Caco-2 (cell line): ENCODE measurements at regions not wholly inside any gene's neighbourhood (a gene's known extent, or its start where the extent isn't known, plus 50 kb on each side); places are given as distances from the start of the nearest gene placed in this dataset.

Experiments
- BruUV-seq: library from RNA; stranded (reverse); fragments of 400-500 nt; replicated peaks from 2 replicates; lab custom pipeline; 2021; lab: Mats Ljungman, UMichigan
- CTCF ChIA-PET: fragments of 300-600 bp; sonication (Branson Sonifier 250); formaldehyde crosslinking; loops from one replicate; lab custom pipeline; 2022; ENCODE audit warnings: antibody characterized with exemption; lab: Charles Lee
- POLR2A ChIA-PET: fragments of 300-600 bp; sonication (Branson Sonifier 250); formaldehyde crosslinking; loops from one replicate; lab custom pipeline; 2022; ENCODE audit warnings: antibody characterized with exemption; lab: Charles Lee
- DNase-seq, 2 experiments: peaks; one replicate each; pipeline versions ENCODE4 v3.0.0 to v3.0.0-alpha.2; 2020 to 2022
- H3K27me3 ChIP-seq: replicated peaks from 2 replicates; pipeline ENCODE4 v1.6.0; 2011; ENCODE audit warnings: low read length; ENCODE audit not compliant: control insufficient read depth, insufficient read depth
- H3K36me3 ChIP-seq: 2 replicates; pipeline ENCODE4 v1.5.1; 2011; ENCODE audit warnings: low read length; ENCODE audit not compliant: control insufficient read depth, insufficient read depth
- H3K4me1 ChIP-seq: fragments of 250-450 bp; sonication (Bioruptor Pico); 2 replicates; pipeline ENCODE4 v1.5.1; 2020; ENCODE audit warnings: mild to moderate bottlenecking
- H3K4me3 ChIP-seq: 2 replicates; pipeline ENCODE4 v1.5.1; 2011; ENCODE audit warnings: low read depth, mild to moderate bottlenecking, control low read depth, low read length
- H3K9me3 ChIP-seq: fragments of 250-450 bp; sonication (Bioruptor Pico); 2 replicates; pipeline ENCODE4 v1.5.1; 2020; ENCODE audit warnings: mild to moderate bottlenecking, moderate library complexity
- H3K27ac Mint-ChIP-seq: one replicate; pipeline ENCODE4 v1.8.0; 2022; ENCODE audit warnings: mixed read lengths; ENCODE audit not compliant: unreplicated experiment
- H3K27me3 Mint-ChIP-seq: one replicate; pipeline ENCODE4 v1.8.0; 2022; ENCODE audit warnings: mixed read lengths; ENCODE audit not compliant: insufficient read depth, unreplicated experiment
- H3K36me3 Mint-ChIP-seq: one replicate; pipeline ENCODE4 v1.8.0; 2022; ENCODE audit warnings: mild to moderate bottlenecking, mixed read lengths; ENCODE audit not compliant: insufficient read depth, unreplicated experiment
- H3K4me1 Mint-ChIP-seq: one replicate; pipeline ENCODE4 v1.8.0; 2022; ENCODE audit warnings: low read depth, mixed read lengths; ENCODE audit not compliant: unreplicated experiment
- H3K4me3 Mint-ChIP-seq: one replicate; pipeline ENCODE4 v1.8.0; 2022; ENCODE audit warnings: mild to moderate bottlenecking, moderate library complexity, mixed read lengths; ENCODE audit not compliant: unreplicated experiment
- H3K9me3 Mint-ChIP-seq: one replicate; pipeline ENCODE4 v1.8.0; 2022; ENCODE audit warnings: mixed read lengths; ENCODE audit not compliant: unreplicated experiment
- intact Hi-C: fragments of 100-400 bp; cut with micrococcal nuclease; formaldehyde crosslinking; loops from one replicate; pipeline ENCODE4 v1.10.0; 2022; ENCODE audit not compliant: unreplicated experiment
- TF ChIP-seq, protein P1 (sequence below), 2 experiments: fragments of 200-600 bp in 1 of 2; IDR thresholded peaks; 1 replicate in 1 of 2; 2 replicates in 1 of 2; pipeline versions ENCODE4 v1.5.1 to v1.8.0; 2011 to 2022; ENCODE audit warnings: antibody characterized with exemption in 1 of 2, control low read depth in 1 of 2, inconsistent platforms in 1 of 2, low read depth in 1 of 2, low read length in 1 of 2, mild to moderate bottlenecking in 1 of 2, moderate library complexity in 1 of 2; ENCODE audit not compliant: insufficient read depth in 1 of 2, severe bottlenecking in 1 of 2, unreplicated experiment in 1 of 2

DNA sequence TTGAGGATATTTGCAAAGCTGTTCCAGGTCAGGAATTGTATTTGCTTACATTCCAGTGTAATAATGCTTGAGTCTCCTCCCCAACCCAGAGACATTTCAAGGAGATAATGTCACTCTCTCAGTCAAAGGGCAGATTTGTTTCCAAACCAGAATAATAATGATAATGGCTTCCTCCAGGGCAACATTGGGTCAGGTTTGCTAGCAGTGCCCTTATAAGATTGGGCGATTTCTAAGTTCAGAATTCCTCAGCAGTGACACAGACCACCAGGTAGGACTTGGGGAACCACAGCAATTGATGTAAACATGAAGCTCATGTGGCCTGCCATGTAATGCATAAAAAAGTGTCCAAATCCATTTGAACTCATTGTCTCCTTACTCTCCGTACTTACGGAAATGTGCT is 125.2 kb downstream of the BMP15 start:
- BruUV-seq = no TSS peak
- H3K27me3 ChIP-seq = no peaks in the 10 kb centered on the region
- DNase-seq = peak in 1 of 2 experiments; percentile 30
- H3K4me1 Mint-ChIP-seq = no peaks in the 10 kb centered on the region
- no peaks in the 10 kb centered on the region for H3K36me3 Mint-ChIP-seq
- H3K27ac Mint-ChIP-seq = peak overlapping the region; percentile 53
- no peaks in the 10 kb centered on the region for H3K9me3 ChIP-seq
- intact Hi-C loops = loop anchor here (1.0 kb wide), 1 partner anchor 11 kb away; no protein-coding TSS in a partner anchor
- no peaks in the 10 kb centered on the region for H3K27me3 Mint-ChIP-seq
- POLR2A ChIA-PET = no interaction called here
- TF ChIP-seq, protein P1, sequence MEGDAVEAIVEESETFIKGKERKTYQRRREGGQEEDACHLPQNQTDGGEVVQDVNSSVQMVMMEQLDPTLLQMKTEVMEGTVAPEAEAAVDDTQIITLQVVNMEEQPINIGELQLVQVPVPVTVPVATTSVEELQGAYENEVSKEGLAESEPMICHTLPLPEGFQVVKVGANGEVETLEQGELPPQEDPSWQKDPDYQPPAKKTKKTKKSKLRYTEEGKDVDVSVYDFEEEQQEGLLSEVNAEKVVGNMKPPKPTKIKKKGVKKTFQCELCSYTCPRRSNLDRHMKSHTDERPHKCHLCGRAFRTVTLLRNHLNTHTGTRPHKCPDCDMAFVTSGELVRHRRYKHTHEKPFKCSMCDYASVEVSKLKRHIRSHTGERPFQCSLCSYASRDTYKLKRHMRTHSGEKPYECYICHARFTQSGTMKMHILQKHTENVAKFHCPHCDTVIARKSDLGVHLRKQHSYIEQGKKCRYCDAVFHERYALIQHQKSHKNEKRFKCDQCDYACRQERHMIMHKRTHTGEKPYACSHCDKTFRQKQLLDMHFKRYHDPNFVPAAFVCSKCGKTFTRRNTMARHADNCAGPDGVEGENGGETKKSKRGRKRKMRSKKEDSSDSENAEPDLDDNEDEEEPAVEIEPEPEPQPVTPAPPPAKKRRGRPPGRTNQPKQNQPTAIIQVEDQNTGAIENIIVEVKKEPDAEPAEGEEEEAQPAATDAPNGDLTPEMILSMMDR (IDR thresholded peaks at IDR 0.05; ENCODE audit: insufficient read depth in 1 of 2, low read depth in 1 of 2, low read length in 1 of 2, severe bottlenecking in 1 of 2, unreplicated experiment in 1 of 2) = no peak
- peaks cover 3% of the 10 kb centered on the region; the same call in 1 of the 2 replicates for H3K4me1 ChIP-seq
- CTCF ChIA-PET = interaction anchor here (1.1 kb wide), 1 partner anchor 47 kb away, joined by 3 read pairs; no protein-coding TSS in a partner anchor
- no peaks in the 10 kb centered on the region for H3K36me3 ChIP-seq
- no peak overlapping the region for H3K4me3 ChIP-seq
- no peak overlapping the region for H3K4me3 Mint-ChIP-seq
- no peaks in the 10 kb centered on the region for H3K9me3 Mint-ChIP-seq

DNA sequence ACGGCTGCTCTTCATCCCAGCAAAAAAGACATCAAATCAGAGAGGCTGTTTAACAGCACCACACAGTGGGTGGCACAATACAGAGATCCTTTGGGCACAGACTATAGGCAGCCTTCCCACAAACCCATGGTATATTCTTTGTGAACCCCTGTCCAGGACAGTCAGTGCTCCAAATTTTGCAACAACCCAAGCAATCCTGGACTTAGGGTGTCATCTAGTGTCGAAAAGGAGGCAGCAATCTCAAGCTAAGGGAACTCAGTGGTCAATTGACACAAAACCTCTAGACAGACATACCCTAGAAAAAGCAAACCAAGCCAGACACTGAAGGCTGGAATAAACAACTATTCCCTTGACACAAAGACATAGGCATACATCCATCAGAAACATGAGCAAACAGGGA is 137.4 kb downstream of the BMP15 start:
- TF ChIP-seq, protein P1 (IDR thresholded peaks at IDR 0.05; ENCODE audit: insufficient read depth in 1 of 2, low read depth in 1 of 2, low read length in 1 of 2, severe bottlenecking in 1 of 2, unreplicated experiment in 1 of 2) = peak; percentile 31 to 50
- no peak overlapping the region for H3K27ac Mint-ChIP-seq
- Histone ChIP-seq H3K9me3 (no peaks in the 10 kb centered on the region), H3K36me3 (no peaks in the 10 kb centered on the region), H3K4me3 (no peak overlapping the region), H3K4me1 (no peaks in the 10 kb centered on the region), H3K27me3 (no peaks in the 10 kb centered on the region)
- H3K36me3 Mint-ChIP-seq = no peaks in the 10 kb centered on the region
- H3K4me3 Mint-ChIP-seq = no peak overlapping the region
- no TSS peak for BruUV-seq
- CTCF ChIA-PET = interaction anchor here (1.1 to 1.2 kb wide), 2 partner anchors 51 to 301 kb away, joined by 3 to 4 read pairs; no protein-coding TSS in a partner anchor
- H3K4me1 Mint-ChIP-seq = no peaks in the 10 kb centered on the region
- intact Hi-C loops = loop anchor here (1.0 to 10.0 kb wide), 5 partner anchors 59 to 357 kb away; no protein-coding TSS in a partner anchor
- DNase-seq = peak in 1 of 2 experiments; percentile 15
- POLR2A ChIA-PET = no interaction called here
- peaks cover 4% of the 10 kb centered on the region for H3K27me3 Mint-ChIP-seq
- H3K9me3 Mint-ChIP-seq = no peaks in the 10 kb centered on the region

DNA sequence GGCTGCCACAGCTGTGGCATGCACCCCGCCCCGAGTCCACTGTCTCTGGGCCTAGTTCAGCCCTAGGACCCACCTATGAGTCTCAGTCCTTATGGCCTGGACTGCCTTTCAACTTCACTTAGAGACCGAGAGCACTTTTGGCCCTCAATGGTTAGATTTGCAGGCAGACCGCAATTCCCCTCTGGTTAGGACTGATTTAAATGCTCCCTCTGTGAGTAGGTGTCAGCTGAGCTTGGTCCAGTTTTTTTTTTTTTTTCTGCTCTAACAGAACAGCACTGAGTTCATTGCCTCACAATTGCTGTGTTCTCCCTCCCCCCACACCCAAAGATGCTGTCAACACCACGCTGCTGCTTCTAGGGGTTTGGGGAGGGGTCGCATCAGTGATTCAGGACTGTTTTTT is 143.2 kb downstream of the BMP15 start:
- H3K27ac Mint-ChIP-seq = no peak overlapping the region
- Histone ChIP-seq H3K4me1 (no peaks in the 10 kb centered on the region), H3K9me3 (no peaks in the 10 kb centered on the region), H3K27me3 (no peaks in the 10 kb centered on the region), H3K4me3 (no peak overlapping the region), H3K36me3 (no peaks in the 10 kb centered on the region)
- POLR2A ChIA-PET = no interaction called here
- no peaks in the 10 kb centered on the region for H3K36me3 Mint-ChIP-seq
- CTCF ChIA-PET = no interaction called here
- H3K9me3 Mint-ChIP-seq = no peaks in the 10 kb centered on the region
- TF ChIP-seq, protein P1 (IDR thresholded peaks at IDR 0.05; ENCODE audit: insufficient read depth in 1 of 2, low read depth in 1 of 2, low read length in 1 of 2, severe bottlenecking in 1 of 2, unreplicated experiment in 1 of 2) = no peak
- intact Hi-C loops = no loop called here
- no peaks in the 10 kb centered on the region for H3K4me1 Mint-ChIP-seq
- DNase-seq = no peak
- no TSS peak for BruUV-seq
- no peak overlapping the region for H3K4me3 Mint-ChIP-seq
- no peaks in the 10 kb centered on the region for H3K27me3 Mint-ChIP-seq
